CD4-positive, alpha-beta T cell (primary cell): ENCODE measurements at regions not wholly inside any gene's neighbourhood (a gene's known extent, or its start where the extent isn't known, plus 50 kb on each side); places are given as distances from the start of the nearest gene placed in this dataset.

Source experiments
- ATAC-seq: fragments of 200-7000 bp; cut with Tn5 transposase; one replicate; pipeline ENCODE4 v1.10.0; 2022; ENCODE audit warnings: mild to moderate bottlenecking; ENCODE audit not compliant: poor library complexity
- CTCF ChIA-PET: fragments of 350-600 bp; sonication (Branson Sonifier 250); formaldehyde crosslinking; loops from one replicate; lab custom pipeline; 2021; ENCODE audit warnings: antibody characterized with exemption, inconsistent platforms; lab: Charles Lee
- POLR2A ChIA-PET: fragments of 350-600 bp; sonication (Branson Sonifier 250); formaldehyde crosslinking; loops from one replicate; lab custom pipeline; 2021; ENCODE audit warnings: antibody characterized with exemption, inconsistent platforms; lab: Charles Lee
- DNase-seq, 14 experiments: peaks; one replicate each; pipeline ENCODE4 v3.0.0-alpha.2; 2013 to 2020; ENCODE audit warnings: mixed read lengths in 2 of 14
- H3K27ac ChIP-seq, 2 donors: one replicate each; pipeline versions ENCODE4 v1.5.1 to v1.7.0; 2013; ENCODE audit warnings: low read length in 2 of 2, low read depth in 1 of 2, mild to moderate bottlenecking in 1 of 2
- H3K27me3 ChIP-seq, 2 experiments: 1 replicate in 1 of 2; 2 replicates in 1 of 2; pipeline versions ENCODE4 v1.6.1 to v1.7.0; 2013; ENCODE audit warnings: low read length in 2 of 2, control low read depth in 1 of 2, mild to moderate bottlenecking in 1 of 2, moderate library complexity in 1 of 2; ENCODE audit not compliant: insufficient read depth in 2 of 2, control insufficient read depth in 1 of 2
- H3K36me3 ChIP-seq: one replicate; pipeline ENCODE4 v1.6.1; 2013; ENCODE audit warnings: low read length, control low read depth; ENCODE audit not compliant: insufficient read depth
- H3K4me1 ChIP-seq: one replicate; pipeline ENCODE4 v1.6.1; 2013; ENCODE audit warnings: low read length, control low read depth; ENCODE audit not compliant: insufficient read depth
- H3K4me3 ChIP-seq: one replicate; pipeline ENCODE4 v1.5.1; 2013; ENCODE audit warnings: mild to moderate bottlenecking, low read length, moderate library complexity
- H3K9me3 ChIP-seq, 2 experiments: 1 replicate in 1 of 2; 2 replicates in 1 of 2; pipeline versions ENCODE4 v1.6.1 to v1.7.0; 2013; ENCODE audit warnings: low read length in 2 of 2, mild to moderate bottlenecking in 2 of 2, control low read depth in 1 of 2, moderate library complexity in 1 of 2; ENCODE audit not compliant: control insufficient read depth in 1 of 2, insufficient read depth in 1 of 2
- H3K27ac Mint-ChIP-seq: one replicate; pipeline ENCODE4 v1.8.0; 2020; ENCODE audit warnings: mixed read lengths
- H3K27me3 Mint-ChIP-seq: one replicate; pipeline ENCODE4 v1.8.0; 2021; ENCODE audit warnings: mixed read lengths
- H3K36me3 Mint-ChIP-seq: one replicate; pipeline ENCODE4 v1.8.0; 2021; ENCODE audit warnings: low read depth, mixed read lengths
- H3K4me1 Mint-ChIP-seq: one replicate; pipeline ENCODE4 v1.8.0; 2021; ENCODE audit warnings: low read depth, mixed read lengths
- H3K4me3 Mint-ChIP-seq: one replicate; pipeline ENCODE4 v1.8.0; 2020; ENCODE audit warnings: mild to moderate bottlenecking, mixed read lengths
- H3K9me3 Mint-ChIP-seq: one replicate; pipeline ENCODE4 v1.8.0; 2020; ENCODE audit warnings: mixed read lengths
- CTCF ChIP-seq: fragments of 200-600 bp; IDR thresholded peaks from one replicate; pipeline ENCODE4 v1.8.0; 2022; ENCODE audit warnings: antibody characterized with exemption, mild to moderate bottlenecking
- intact Hi-C, 2 experiments: fragments of 100-400 bp; cut with DNase I in 1 of 2; cut with micrococcal nuclease in 1 of 2; formaldehyde crosslinking; loops; one replicate each; pipeline versions ENCODE4 v1.15.1 to v1.9.0; 2023 to 2025; cut with DNase I, micrococcal nuclease

- intact Hi-C loops = no loop called here
- ChIA-PET POLR2A (no interaction called here), CTCF (no interaction called here)
- Mint-ChIP-seq H3K27me3 (no peaks in the 10 kb centered on the region), H3K27ac (no peak overlapping the region), H3K36me3 (no peaks in the 10 kb centered on the region), H3K9me3 (peaks cover 2% of the 10 kb centered on the region), H3K4me3 (no peak overlapping the region), H3K4me1 (no peaks in the 10 kb centered on the region)
- DNase-seq = no peak
- Histone ChIP-seq H3K9me3 (peaks cover 0 to 3% of the 10 kb centered on the region in 2 experiments), H3K27ac (no peak overlapping the region), H3K4me3 (no peak overlapping the region), H3K4me1 (no peaks in the 10 kb centered on the region), H3K36me3 (no peaks in the 10 kb centered on the region), H3K27me3 (no peaks in the 10 kb centered on the region)
- no peak for ATAC-seq
- TF ChIP-seq CTCF = no peak
These were observed 420.3 kb upstream of the PDZRN3 start for GRCh38 chr3:74045000-74045399.

- Histone ChIP-seq H3K4me1 (no peaks in the 10 kb centered on the region), H3K36me3 (no peaks in the 10 kb centered on the region), H3K27ac (no peak overlapping the region), H3K9me3 (no peaks in the 10 kb centered on the region), H3K4me3 (no peak overlapping the region), H3K27me3 (no peaks in the 10 kb centered on the region)
- no peaks in the 10 kb centered on the region for H3K36me3 Mint-ChIP-seq
- no peaks in the 10 kb centered on the region for H3K27me3 Mint-ChIP-seq
- DNase-seq (no peak), ATAC-seq (no peak)
- ChIA-PET POLR2A (no interaction called here), CTCF (no interaction called here)
- H3K27ac Mint-ChIP-seq = no peak overlapping the region
- H3K4me1 Mint-ChIP-seq = no peaks in the 10 kb centered on the region
- TF ChIP-seq CTCF = no peak
- H3K4me3 Mint-ChIP-seq = no peak overlapping the region
- H3K9me3 Mint-ChIP-seq = peaks cover 2% of the 10 kb centered on the region
- intact Hi-C loops = no loop called here
These were observed 416.4 kb upstream of the PDZRN3 start for GRCh38 chr3:74041068-74041675.

GRCh38 chr3:74039105-74039504 lies 414.4 kb upstream of the PDZRN3 start:
- intact Hi-C loops = no loop called here
- ATAC-seq (no peak), DNase-seq (no peak)
- CTCF ChIA-PET = no interaction called here
- Histone ChIP-seq H3K4me3 (no peak overlapping the region), H3K27me3 (no peaks in the 10 kb centered on the region), H3K4me1 (no peaks in the 10 kb centered on the region), H3K9me3 (no peaks in the 10 kb centered on the region), H3K36me3 (no peaks in the 10 kb centered on the region), H3K27ac (no peak overlapping the region)
- TF ChIP-seq CTCF = no peak
- Mint-ChIP-seq H3K36me3 (no peaks in the 10 kb centered on the region), H3K9me3 (no peaks in the 10 kb centered on the region), H3K27ac (no peak overlapping the region), H3K4me3 (no peak overlapping the region), H3K27me3 (no peaks in the 10 kb centered on the region), H3K4me1 (no peaks in the 10 kb centered on the region)
- POLR2A ChIA-PET = no interaction called here
